ENCODE measurements at regions not wholly inside any gene's neighbourhood (a gene's known extent, or its start where the extent isn't known, plus 50 kb on each side); places are given as distances from the start of the nearest gene placed in this dataset.

- H3K27me3 Mint-ChIP-seq (ENCODE audit: low read depth): 0 out of 2 replicates have a peak, but pooled peaks cover 2% of the 10 kb centered on the region
- DNase-seq: no peak
- no peak overlapping the region for H3K4me2 ChIP-seq (ENCODE audit: insufficient read depth, insufficient read length, low read length)
- no peak overlapping the region for H4K91ac ChIP-seq (ENCODE audit: insufficient read length, low read depth, low read length)
- H3K23me2 ChIP-seq (ENCODE audit: insufficient read length, low read depth, low read length, poor library complexity, severe bottlenecking): no peaks in the 10 kb centered on the region
- no peak overlapping the region for H3K56ac ChIP-seq (ENCODE audit: insufficient read length, low read depth, low read length)
- no peaks in the 10 kb centered on the region for H4K20me1 ChIP-seq (ENCODE audit: control insufficient read depth, insufficient read depth, insufficient read length)
- no peak overlapping the region for H2BK15ac ChIP-seq (ENCODE audit: low read depth, low read length)
- H3K4me3 Mint-ChIP-seq: no peak overlapping the region
- no peaks in the 10 kb centered on the region for H3K9me3 Mint-ChIP-seq
- no peak overlapping the region for H2AFZ ChIP-seq (ENCODE audit: low read length)
- H3K9me3 ChIP-seq (ENCODE audit: control insufficient read depth, low read depth, low read length): no peaks in the 10 kb centered on the region
- no peak overlapping the region for H4K5ac ChIP-seq (ENCODE audit: insufficient read length, low read depth, low read length)
- no peak overlapping the region for H2BK120ac ChIP-seq (ENCODE audit: low read depth, low read length, poor library complexity, severe bottlenecking)
- no peak for TF ChIP-seq CTCF (conservative IDR thresholded peaks at IDR 0.05)
- no peak overlapping the region for H2AK5ac ChIP-seq (ENCODE audit: insufficient read length, low read length)
- H3K4ac ChIP-seq (ENCODE audit: low read depth, low read length): no peak overlapping the region
- H2BK20ac ChIP-seq (ENCODE audit: low read depth, low read length, poor library complexity, severe bottlenecking): no peak overlapping the region
- H4K8ac ChIP-seq (replicated peaks; ENCODE audit: insufficient read length, low read depth, low read length): no peak overlapping the region
- no peak overlapping the region for H3K14ac ChIP-seq (ENCODE audit: insufficient read depth, low read length)
- H3K79me1 ChIP-seq (ENCODE audit: insufficient read depth, low read depth, low read length, poor library complexity, severe bottlenecking): no peaks in the 10 kb centered on the region
- no peak overlapping the region for H3K9ac ChIP-seq (ENCODE audit: extremely low read depth, insufficient read length, low read length)
- H3K4me1 Mint-ChIP-seq: no peaks in the 10 kb centered on the region
- no peak overlapping the region for H3K23ac ChIP-seq (ENCODE audit: insufficient read length, low read depth, low read length)
- H3K27me3 ChIP-seq (ENCODE audit: insufficient read depth, low read length): no peaks in the 10 kb centered on the region; the same call in 1 of the 2 replicates
- H2BK5ac ChIP-seq (ENCODE audit: insufficient read length, low read length): no peak overlapping the region
- H3T11ph ChIP-seq (ENCODE audit: low read length): no peak overlapping the region
- no CpG with 5 or more reads among the region's 3 CpGs for WGBS (ENCODE audit: extremely low coverage, insufficient read length, low lambda C conversion rate)
- no peak overlapping the region for H2BK12ac ChIP-seq (ENCODE audit: insufficient read length, low read depth, low read length)
- no peaks in the 10 kb centered on the region for H3K4me1 ChIP-seq (ENCODE audit: insufficient read depth, low read length)
- H3K79me2 ChIP-seq (ENCODE audit: insufficient read depth, low read length): no peaks in the 10 kb centered on the region
- no peaks in the 10 kb centered on the region for H3K36me3 Mint-ChIP-seq (ENCODE audit: insufficient read depth in 1 of 3, low read depth in 3 of 3)
- H3K27ac Mint-ChIP-seq: no peak overlapping the region
- H3K27ac ChIP-seq (ENCODE audit: insufficient read length, low read depth, low read length): no peak overlapping the region
- no peak overlapping the region for H3K18ac ChIP-seq (ENCODE audit: insufficient read length, low read depth, low read length)
These were observed 156.7 kb downstream of the MBL2 start for GRCh38 chr10:52615756-52616394.
